A673 (cell line): ENCODE measurements at regions not wholly inside any gene's neighbourhood (a gene's known extent, or its start where the extent isn't known, plus 50 kb on each side); places are given as distances from the start of the nearest gene placed in this dataset.

ENCODE experiments used
- EZH2 ChIP-seq: fragments of 200-600 bp; sonication (generic); IDR thresholded peaks from 2 replicates; pipeline ENCODE4 v1.6.1; 2017; ENCODE audit warnings: borderline replicate concordance, low read depth, mild to moderate bottlenecking, mixed read lengths, antibody characterized with exemption, low read length; ENCODE audit not compliant: poor library complexity, severe bottlenecking
- TF ChIP-seq, protein P1 (sequence below): fragments of 300-800, 200-600 bp; sonication (generic); conservative IDR thresholded peaks from 2 replicates; pipeline ENCODE4 v1.5.1; 2017; ENCODE audit warnings: low read depth, mild to moderate bottlenecking, antibody characterized with exemption, low read length, moderate library complexity, mixed read lengths

DNA sequence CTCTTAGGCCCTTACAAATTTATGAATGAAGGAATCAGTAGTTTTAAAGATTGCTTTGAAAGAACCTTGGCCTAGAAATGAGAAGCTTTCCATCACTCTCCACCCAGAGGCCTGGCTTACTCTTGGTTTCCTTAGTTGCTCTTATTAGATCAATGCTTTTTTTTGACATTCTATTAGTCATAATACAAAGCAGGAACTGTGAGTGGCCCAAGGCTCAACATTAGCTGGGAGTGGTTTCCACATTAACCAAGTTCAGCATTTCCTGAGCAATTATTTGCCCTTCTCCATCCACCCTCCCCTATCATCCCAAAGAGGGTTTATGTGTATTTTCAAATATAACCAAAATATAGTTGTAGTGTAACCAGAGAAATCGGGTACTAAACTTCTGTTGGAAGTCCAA, 103.4 kb upstream of the FAM204A start:
- TF ChIP-seq, protein P1, sequence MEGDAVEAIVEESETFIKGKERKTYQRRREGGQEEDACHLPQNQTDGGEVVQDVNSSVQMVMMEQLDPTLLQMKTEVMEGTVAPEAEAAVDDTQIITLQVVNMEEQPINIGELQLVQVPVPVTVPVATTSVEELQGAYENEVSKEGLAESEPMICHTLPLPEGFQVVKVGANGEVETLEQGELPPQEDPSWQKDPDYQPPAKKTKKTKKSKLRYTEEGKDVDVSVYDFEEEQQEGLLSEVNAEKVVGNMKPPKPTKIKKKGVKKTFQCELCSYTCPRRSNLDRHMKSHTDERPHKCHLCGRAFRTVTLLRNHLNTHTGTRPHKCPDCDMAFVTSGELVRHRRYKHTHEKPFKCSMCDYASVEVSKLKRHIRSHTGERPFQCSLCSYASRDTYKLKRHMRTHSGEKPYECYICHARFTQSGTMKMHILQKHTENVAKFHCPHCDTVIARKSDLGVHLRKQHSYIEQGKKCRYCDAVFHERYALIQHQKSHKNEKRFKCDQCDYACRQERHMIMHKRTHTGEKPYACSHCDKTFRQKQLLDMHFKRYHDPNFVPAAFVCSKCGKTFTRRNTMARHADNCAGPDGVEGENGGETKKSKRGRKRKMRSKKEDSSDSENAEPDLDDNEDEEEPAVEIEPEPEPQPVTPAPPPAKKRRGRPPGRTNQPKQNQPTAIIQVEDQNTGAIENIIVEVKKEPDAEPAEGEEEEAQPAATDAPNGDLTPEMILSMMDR: no peak
- TF ChIP-seq EZH2: no peak
